GM18502 (cell line): ENCODE measurements at regions not wholly inside any gene's neighbourhood (a gene's known extent, or its start where the extent isn't known, plus 50 kb on each side); places are given as distances from the start of the nearest gene placed in this dataset.
"Not testable (repeated sequence)": the region's sequence is repeated elsewhere in the genome, so short reads cannot be mapped to it uniquely, and the experiment has no call there.

Experiments used
- ATAC-seq: cut with Tn5 transposase; IDR thresholded peaks from one replicate; pipeline ENCODE4 v1.9.1; 2021; ENCODE audit warnings: mild to moderate bottlenecking; ENCODE audit not compliant: unreplicated experiment, poor library complexity

- ATAC-seq = not testable (repeated sequence)
Measured at GRCh38 chr1:65657609-65658008, 135.1 kb upstream of the PDE4B start.

- no peak for ATAC-seq
Measured at GRCh38 chr1:65658122-65658521, 134.6 kb upstream of the PDE4B start.

- no peak for ATAC-seq
Measured at GRCh38 chr1:65668368-65668767, 124.3 kb upstream of the PDE4B start.

DNA sequence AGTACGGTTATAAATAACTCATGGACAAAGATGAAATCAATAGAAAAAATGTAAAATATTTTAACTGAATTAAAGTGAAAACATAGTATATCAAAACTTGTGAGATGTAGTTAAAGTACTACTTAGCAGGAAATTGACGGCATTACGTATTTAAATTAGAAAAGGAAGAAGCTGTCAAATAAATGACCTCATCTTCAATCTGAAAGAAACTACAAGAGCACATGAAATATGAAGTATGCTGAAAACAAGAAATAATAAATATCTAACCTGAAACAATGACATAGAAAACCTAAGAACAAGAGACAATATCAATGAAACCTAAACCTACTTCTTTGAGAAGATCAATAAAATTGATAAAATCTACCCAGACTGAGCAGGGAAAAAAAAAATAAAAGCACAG lies 122.2 kb upstream of the PDE4B start:
- ATAC-seq = no peak

DNA sequence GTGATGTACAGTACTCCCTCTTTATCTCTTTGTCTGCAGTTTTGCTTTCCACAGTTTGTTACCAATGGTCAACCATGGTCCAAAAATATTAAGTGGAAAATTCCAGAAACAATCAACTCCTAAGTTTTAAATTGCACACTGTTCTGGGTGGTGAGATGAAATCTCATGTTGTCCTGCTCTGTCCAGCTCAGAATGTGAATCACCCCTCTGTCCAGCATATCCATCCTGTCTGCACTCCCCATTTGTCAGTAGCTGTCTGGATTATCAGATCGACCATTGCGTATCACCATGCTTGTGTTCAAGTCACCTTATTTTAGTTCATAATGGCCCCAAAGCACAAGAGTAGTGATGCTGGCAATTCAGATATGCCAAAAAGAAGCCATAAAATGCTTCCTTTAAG lies 118.2 kb upstream of the PDE4B start:
- ATAC-seq = no peak

DNA sequence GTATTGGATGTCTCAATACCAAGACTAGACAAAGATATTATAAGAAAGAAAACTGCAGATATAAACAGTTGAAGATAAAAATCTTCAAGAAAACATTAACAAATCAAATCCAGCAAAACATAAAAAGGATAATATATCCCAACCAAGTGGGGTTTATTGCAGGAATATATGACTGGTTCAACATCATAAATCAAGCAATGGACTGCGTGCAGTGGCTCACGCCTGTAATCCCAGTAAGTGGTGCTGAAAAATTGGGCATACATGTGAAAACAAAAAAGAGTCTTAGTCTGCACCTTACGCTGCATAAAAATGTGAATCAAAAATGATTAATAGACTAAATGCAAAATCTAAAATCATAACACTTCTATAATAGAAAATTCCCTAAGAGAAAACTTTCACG lies 112.9 kb upstream of the PDE4B start:
- no peak for ATAC-seq

DNA sequence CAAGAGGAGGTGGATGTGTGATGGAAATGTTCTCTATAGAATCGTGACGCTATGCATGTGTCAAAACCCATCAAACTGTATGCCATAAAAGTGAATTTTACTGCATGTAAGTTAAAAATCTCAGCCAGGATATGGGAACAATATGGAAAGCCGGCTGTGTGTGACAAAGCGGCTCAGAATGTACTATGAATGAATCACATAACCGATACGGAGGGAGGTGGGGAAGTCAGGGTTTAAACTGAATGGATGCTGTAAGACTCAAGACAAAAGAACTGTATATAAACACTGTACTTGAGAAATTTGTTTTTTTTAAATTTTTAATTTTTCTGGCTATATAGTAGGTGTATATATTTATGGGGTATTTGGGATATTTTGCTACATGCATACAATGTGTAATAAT lies 111.6 kb upstream of the PDE4B start:
- ATAC-seq = no peak

GRCh38 chr1:65687428-65688214 lies 105.1 kb upstream of the PDE4B start:
- peak; percentile 94 for ATAC-seq

GRCh38 chr1:65688215-65688566 lies 104.5 kb upstream of the PDE4B start:
- ATAC-seq = no peak

- no peak for ATAC-seq
Measured at GRCh38 chr1:65688848-65689247, 103.8 kb upstream of the PDE4B start.

DNA sequence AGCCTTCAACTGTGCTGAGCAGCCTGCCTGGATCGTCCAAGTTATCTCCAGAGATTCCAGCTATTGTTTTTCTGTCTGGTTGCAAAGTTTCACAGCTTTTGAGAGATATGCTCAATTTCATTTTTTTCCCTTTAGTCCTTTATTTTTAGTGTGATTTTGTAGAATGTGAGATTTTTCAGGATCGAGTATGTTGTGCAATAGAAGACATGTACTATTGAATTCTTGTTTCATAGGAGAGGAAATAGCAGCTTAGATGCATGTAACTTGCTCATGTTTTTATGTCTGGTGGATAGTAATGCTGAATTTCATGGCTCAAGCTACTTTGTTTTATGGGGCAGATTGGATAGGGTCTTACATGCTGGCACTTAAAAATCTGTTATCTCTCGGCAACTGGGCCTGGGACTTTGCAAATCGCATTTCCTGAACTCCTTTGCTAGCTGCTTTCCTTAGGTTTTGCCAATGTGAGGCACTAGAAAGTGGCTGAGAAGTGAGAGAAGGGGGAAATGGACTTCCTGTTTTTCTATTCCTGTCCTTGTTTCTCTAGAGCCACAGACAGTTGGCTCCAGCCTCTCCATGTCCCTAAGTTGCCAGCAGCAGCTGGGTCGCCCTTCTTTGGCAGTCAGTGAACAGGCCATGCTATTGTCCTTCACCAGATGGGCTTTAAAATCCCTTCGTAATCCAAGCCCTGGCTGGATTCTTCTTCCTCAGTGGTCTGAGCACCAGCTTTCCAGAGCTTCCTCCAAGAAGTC lies 101.4 kb upstream of the PDE4B start:
- no peak for ATAC-seq

- ATAC-seq = no peak
Measured at GRCh38 chr1:65691972-65692371, 100.7 kb upstream of the PDE4B start.

GRCh38 chr1:65694126-65694525 lies 98.6 kb upstream of the PDE4B start:
- no peak for ATAC-seq

GRCh38 chr1:65694933-65695332 lies 97.8 kb upstream of the PDE4B start:
- ATAC-seq = no peak

- no peak for ATAC-seq
Measured at GRCh38 chr1:65698590-65698989, 94.1 kb upstream of the PDE4B start.

GRCh38 chr1:65703853-65704252 lies 88.8 kb upstream of the PDE4B start:
- ATAC-seq = peak; percentile 70

DNA sequence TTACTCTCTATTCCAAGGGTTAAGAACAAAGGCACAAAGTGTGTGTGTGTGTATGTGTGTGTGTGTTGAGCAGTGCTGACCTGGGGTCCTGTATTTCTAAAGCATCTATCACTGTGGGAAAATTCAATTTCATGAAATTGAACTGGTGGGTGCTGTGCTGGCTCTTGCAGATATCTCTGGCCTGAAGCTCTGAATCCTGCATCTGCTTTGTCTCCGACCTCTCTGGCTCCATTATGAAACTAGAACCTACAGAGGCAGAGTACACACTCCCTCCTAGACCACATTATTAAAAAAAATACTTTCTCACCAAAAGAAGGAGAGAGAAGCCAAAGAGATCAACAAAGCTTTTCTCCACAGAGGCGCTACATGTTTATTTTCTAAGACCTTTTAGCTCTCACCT lies 88.4 kb upstream of the PDE4B start:
- peak; percentile 92 for ATAC-seq

- ATAC-seq = no peak
Measured at GRCh38 chr1:65717815-65718454, 74.8 kb upstream of the PDE4B start.

GRCh38 chr1:65719391-65719790 lies 73.3 kb upstream of the PDE4B start:
- no peak for ATAC-seq

GRCh38 chr1:65722461-65722860 lies 70.2 kb upstream of the PDE4B start:
- ATAC-seq = no peak

- no peak for ATAC-seq
Measured at GRCh38 chr1:65724151-65724550, 68.5 kb upstream of the PDE4B start.
